T1000 (cell line): ENCODE measurements at regions not wholly inside any gene's neighbourhood (a gene's known extent, or its start where the extent isn't known, plus 50 kb on each side); places are given as distances from the start of the nearest gene placed in this dataset.

Experiments used
- DNase-seq: peaks from one replicate; lab custom pipeline; 2025; ENCODE audit warnings: mixed read lengths; lab: John Stamatoyannopoulos, UW

DNA sequence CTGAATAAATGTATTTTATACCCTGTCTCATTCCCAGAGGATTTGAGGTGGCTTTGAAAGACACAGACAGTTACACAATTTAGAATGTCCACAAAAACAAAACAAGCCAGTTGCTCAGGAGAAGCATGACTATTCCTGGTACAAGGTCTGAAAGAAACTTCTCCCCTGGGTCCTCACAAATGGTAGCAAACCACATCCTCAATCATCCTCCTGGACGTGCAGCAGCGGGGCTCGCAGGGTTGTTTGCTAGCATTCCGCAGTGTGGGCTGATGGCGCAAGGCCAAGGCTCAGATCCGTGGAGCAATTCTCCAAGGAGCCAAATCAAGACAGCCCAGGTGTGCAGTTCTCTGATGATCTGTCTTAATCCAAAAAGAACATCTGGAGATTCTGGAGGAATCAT lies 210.3 kb downstream of the ACTL7B start:
- no peak for DNase-seq

DNA sequence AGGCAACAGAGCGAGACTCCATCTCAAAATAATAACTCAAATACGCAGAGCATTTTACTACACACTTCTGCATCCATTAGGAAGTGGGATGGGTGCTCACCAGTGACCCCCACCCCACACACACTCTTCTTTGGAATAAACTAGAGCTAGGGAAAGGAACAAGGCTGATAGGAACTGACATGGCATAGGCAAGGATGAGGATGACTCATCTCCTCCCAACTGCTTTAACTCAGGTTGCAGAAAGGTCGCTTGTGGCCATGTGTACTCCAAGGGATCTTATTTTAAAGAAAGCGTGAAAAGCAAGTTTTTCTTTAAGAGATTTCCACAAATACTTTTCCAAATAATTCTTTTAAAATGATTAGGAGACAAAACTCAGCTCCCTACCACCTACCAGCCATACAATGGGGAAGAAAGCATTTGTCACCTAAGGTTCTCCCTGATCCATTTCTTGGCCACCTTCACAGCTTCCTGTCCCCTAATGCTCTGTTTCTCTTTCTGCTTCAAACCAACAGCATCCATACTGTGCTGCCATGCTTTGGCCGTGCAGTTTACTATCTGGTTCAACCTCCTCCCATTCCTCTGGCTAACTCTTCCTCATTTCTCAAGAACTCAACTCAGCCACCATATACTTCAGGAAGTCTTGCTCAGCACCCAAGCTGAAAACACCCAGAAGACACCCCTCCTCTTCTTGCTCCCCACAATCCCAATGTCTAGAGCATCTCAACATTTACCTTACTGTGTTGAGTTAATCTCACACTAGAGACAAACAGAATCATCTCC lies 211.9 kb downstream of the ACTL7B start:
- no peak for DNase-seq

DNA sequence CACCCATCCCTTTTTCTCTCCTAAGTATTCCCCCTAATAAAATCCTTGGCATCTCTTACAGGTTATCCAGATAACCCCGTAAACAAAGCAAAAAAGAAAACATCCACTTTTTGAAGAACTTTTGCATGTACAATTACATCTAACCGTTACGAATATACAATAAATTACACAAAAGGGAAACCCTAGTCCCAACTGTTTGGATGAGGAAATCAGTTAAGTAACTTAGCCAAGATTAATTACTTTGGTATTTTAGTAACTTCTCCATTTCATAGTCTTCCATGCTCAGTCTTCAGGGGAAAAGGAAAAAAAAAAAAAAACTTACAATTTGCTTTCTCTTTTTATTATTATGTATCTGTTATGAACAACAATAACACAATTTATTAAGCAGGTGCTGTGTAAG lies 212.9 kb downstream of the ACTL7B start:
- DNase-seq: no peak

GRCh38 chr9:108640230-108640629 lies 215.6 kb downstream of the ACTL7B start:
- DNase-seq: no peak

DNA sequence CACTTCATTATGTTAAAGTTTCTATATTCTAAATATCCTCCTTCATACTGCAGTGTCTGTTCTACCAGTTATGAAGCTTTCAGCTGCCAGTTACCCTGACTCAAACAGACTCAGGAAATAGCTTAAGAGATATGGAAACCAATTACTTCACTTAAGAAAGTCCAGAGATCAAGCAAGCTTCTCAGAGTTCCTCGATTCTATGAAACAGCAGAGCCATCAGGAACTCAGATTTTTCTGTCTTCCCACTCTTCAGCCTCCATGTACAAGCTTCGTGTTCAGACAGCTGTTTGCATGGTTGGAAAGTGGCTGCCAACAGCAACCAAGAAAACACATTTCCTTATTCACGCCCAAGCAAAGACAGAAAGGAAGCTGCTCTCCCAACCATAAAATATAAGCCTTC lies 216.1 kb downstream of the ACTL7B start:
- no peak for DNase-seq

DNA sequence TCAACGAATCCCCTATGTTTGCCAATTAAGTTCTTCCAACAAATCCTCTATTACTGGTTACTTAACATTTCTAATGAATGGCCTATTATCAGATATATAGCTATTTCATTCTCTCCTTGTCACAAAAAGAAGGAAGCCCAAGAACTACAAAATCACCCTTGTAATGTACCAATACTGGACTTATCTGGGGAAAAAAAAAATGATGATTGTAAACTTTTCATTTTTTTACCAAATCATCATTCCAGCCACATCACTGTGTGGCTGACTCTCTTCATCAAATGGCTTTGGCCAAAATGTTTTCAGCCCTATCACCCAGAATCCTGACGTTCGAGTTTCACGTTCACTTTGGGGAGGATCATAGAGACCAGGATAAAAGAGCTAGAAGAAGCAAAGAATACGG lies 216.7 kb downstream of the ACTL7B start:
- no peak for DNase-seq

GRCh38 chr9:108637340-108637739 lies 218.4 kb downstream of the ACTL7B start:
- no peak for DNase-seq

GRCh38 chr9:108636013-108636412 lies 219.8 kb downstream of the ACTL7B start:
- DNase-seq: no peak

GRCh38 chr9:108634672-108635462 lies 220.9 kb downstream of the ACTL7B start:
- no peak for DNase-seq

GRCh38 chr9:108634204-108634603 lies 221.6 kb downstream of the ACTL7B start:
- no peak for DNase-seq

DNA sequence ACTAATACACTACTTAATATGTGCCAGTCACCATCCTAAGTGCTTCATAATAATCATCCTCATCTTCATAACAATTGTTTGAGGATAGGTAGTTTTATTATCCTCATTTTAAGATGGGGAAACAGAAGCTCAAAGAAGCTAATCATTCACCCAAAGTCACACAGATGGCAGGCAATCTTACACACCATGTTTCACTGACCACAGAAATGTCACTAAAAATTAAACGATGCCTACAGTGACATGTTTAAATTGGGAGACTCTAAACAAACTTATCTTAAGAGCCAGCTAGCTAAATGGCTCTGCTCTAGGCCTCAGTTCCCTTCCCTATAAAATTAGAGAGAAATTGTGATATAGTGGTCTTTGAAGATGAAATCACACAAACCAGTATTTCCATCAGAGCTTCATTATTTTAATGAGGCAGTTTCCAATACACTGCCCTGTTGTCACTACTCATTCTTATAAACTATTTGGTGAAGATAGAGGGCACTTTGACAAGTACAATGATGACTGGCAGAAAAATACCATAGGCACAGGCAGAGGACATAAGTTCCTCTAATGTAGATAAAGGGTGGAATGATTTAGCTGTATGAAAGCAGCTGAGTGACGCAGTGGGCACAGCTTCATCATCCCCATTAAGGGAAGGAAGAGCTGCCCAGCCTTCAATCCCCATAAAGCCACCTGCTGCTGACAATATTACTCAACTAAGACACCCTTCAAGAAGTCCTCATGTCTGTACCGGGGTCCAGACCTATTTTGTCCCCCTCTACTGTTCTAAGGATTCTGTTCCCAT lies 224.1 kb downstream of the ACTL7B start:
- DNase-seq: no peak

DNA sequence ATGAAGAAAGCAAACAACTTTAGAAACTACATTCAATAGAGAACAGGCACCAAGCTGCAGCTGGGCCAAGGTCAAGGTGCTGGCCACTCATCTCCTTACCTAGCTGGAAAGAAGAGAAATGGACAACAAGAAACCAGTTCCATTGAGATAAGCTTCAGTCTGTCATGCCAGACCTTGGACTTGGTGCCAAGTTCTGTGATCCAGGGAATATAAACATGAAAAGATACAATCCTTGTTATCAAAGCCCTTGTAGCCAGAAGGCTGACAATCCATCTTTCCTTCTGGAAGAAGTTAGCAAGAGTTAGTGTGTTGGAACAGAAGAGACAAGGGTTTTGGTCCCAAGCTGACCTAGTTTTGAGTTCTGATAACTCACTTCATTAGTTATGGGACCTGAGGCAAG lies 227.5 kb downstream of the ACTL7B start:
- no peak for DNase-seq

DNA sequence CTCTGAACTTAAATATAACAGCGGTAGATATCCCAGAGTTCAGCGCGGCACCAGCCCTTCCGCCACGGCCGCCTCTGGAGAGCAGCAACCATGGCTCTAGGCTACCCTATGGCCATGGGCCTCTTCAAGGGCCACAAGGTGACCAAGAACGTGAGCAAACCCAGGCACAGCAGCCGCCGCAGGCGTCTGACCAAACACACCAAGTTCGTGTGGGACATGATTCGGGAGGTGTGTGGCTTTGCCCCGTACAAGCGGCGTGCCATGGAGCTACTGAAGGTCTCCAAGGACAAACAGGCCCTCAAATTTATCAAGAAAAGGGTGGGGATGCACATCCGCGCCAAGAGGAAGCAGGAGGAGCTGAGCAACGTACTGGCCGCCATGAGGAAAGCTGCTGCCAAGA lies 229.0 kb downstream of the ACTL7B start:
- no peak for DNase-seq

DNA sequence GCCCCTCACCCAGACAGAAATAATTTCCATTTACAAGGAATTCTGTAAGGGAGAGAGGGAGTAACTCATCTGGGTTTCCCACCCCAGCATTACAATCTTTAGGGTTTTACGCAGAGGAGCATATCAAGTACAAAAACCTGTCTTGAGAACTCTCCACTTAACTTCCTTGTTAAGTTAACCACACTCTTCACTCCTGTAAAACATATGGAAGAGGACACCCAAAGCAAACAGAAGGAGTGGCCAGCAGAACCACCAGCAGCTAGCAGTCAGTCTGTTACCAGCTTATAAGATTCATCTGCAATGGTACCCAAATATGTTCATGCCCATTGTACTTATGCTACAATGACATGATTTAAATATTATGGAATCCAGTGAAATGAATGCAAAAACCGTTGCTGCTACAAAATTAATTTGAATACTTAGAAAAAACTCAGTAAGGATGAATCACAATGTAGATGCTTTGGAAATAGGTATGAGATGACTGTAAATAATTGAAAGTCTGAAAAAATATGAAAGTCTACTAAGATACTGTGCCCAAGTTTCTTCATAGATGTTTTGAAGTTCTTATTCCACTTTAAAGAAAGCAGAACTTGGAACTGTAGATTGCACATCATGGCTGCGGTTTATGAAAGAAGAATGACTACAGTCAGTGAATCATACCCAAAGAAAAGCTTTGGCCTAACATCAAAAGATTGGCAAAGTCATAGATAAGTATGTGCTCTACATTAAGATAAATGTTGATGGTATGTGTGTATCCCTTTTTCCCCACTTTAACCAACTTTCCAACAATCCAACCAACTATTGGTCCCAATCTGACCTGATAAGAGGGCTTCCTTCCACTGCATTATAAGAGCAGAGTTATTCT lies 233.6 kb downstream of the ACTL7B start:
- no peak for DNase-seq

GRCh38 chr9:108620767-108621166 lies 235.0 kb downstream of the ACTL7B start:
- no peak for DNase-seq

DNA sequence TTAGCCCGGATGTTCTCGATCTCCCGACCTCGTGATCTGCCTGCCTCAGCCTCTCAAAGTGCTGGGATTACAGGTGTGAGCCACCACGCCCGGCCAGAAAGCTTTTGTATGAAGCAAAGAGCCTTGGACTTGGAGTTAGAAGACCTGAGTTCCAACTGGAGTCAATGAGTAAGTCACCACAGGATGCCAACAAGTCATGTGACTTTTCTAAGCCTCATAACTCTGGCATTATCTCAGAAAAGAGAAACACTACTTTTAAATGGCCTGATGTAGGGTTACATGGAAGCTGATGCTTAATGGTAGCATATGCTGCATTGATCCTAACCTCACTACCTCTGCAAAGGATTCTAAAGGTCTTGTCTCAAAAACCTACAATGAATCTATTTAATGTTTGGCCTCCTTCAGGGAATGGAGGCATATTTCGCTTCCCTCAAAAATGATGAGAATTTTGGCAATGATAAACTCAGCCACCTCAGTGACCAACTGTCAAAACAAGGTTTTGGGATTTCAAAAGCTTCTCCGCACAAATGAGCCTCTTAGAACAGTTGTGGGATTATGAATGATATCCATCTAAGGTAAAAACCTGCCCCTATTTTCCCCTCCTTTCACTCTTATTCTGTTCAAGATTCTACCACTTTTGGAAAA lies 236.8 kb downstream of the ACTL7B start:
- no peak for DNase-seq

DNA sequence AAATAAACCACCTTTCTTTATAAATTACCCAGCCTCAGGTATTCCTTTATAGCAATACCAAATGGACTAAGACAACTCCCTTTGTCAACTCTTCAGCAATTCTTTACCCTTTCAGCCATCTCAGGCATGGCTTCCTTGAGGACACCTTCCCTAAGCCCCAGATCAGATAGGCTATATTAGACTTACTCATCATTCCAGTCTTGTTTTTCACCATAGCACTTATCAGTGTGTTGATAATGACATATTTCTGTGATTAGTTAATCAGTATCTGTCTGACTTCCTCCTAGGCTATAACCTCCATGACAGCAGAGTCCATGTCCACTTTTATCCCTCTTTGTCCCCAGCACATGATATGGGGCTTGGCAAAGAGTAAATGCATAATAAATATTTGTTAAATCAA lies 238.1 kb downstream of the ACTL7B start:
- DNase-seq: no peak

DNA sequence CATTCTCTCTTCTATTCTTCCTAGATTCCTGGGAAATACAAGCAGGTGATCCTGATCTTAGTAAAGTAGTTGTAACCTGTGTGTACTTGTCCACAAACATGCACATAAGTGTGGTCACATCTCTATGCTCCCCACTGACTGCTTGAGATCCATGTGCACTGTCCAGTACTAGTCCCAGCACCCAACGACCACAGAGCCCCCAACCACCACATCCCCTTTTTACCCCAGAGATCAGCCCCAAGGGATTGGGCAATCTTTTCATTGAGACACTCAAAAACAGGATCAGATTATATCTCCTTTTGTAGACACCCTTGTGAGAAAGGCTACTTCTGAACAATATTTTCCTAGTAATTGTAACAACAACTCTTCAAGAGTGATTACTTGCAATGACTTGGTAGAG lies 240.6 kb downstream of the ACTL7B start:
- DNase-seq: no peak

GRCh38 chr9:108612513-108612912 lies 243.3 kb downstream of the ACTL7B start:
- DNase-seq: no peak

GRCh38 chr9:108609897-108610253 lies 245.9 kb downstream of the ACTL7B start:
- no peak for DNase-seq

- DNase-seq: no peak
Observed at GRCh38 chr9:108609227-108609896, 246.4 kb downstream of the ACTL7B start.
